Neuronal stem cell (in vitro differentiated cells): ENCODE measurements at regions not wholly inside any gene's neighbourhood (a gene's known extent, or its start where the extent isn't known, plus 50 kb on each side); places are given as distances from the start of the nearest gene placed in this dataset.

Experiments used
- DNase-seq: peaks from one replicate; pipeline ENCODE4 v3.0.0-alpha.2; 2013; ENCODE audit warnings: low spot score
- H2AFZ ChIP-seq: one replicate; pipeline ENCODE4 v1.6.1; 2013; ENCODE audit warnings: mild to moderate bottlenecking, low read length, inconsistent platforms
- H2AK5ac ChIP-seq: 2 replicates; pipeline ENCODE4 v1.6.1; 2013; ENCODE audit warnings: low read depth, mild to moderate bottlenecking, inconsistent platforms, low read length, moderate library complexity, mixed read lengths
- H2BK120ac ChIP-seq: 2 replicates; pipeline ENCODE4 v1.6.1; 2013; ENCODE audit warnings: low read depth, mild to moderate bottlenecking, inconsistent platforms, low read length, moderate library complexity, mixed read lengths
- H2BK12ac ChIP-seq: one replicate; pipeline ENCODE4 v1.6.1; 2013; ENCODE audit warnings: low read length, inconsistent platforms
- H2BK15ac ChIP-seq: 2 replicates; pipeline ENCODE4 v1.6.1; 2013; ENCODE audit warnings: mild to moderate bottlenecking, low read length, inconsistent platforms, mixed read lengths
- H2BK5ac ChIP-seq: one replicate; pipeline ENCODE4 v1.6.1; 2013; ENCODE audit warnings: inconsistent platforms, mild to moderate bottlenecking, low read length, moderate library complexity
- H3K14ac ChIP-seq: one replicate; pipeline ENCODE4 v1.6.1; 2013; ENCODE audit warnings: low read length, inconsistent platforms
- H3K18ac ChIP-seq: 2 replicates; pipeline ENCODE4 v1.6.1; 2013; ENCODE audit warnings: low read length, inconsistent platforms
- H3K23ac ChIP-seq: 2 replicates; pipeline ENCODE4 v1.6.1; 2013; ENCODE audit warnings: low read depth, mild to moderate bottlenecking, mixed read lengths, low read length, inconsistent platforms; ENCODE audit not compliant: poor library complexity
- H3K27ac ChIP-seq: replicated peaks from 3 replicates; pipeline ENCODE4 v1.5.1; 2013; ENCODE audit warnings: low read length, inconsistent platforms
- H3K27me3 ChIP-seq, 3 experiments: 2 replicates each; pipeline ENCODE4 v1.6.1; 2013; ENCODE audit warnings: low read length in 3 of 3, mild to moderate bottlenecking in 2 of 3, inconsistent platforms in 1 of 3, low read depth in 1 of 3, mixed read lengths in 1 of 3, moderate library complexity in 1 of 3; ENCODE audit not compliant: control insufficient read depth in 3 of 3, insufficient read depth in 3 of 3
- H3K36me3 ChIP-seq, 2 donors: replicated peaks in 1 of 2; 2 replicates each; pipeline ENCODE4 v1.6.1; 2013; ENCODE audit warnings: low read length in 2 of 2; ENCODE audit not compliant: control insufficient read depth in 2 of 2, insufficient read depth in 2 of 2
- H3K4ac ChIP-seq: 2 replicates; pipeline ENCODE4 v1.6.1; 2013; ENCODE audit warnings: inconsistent platforms, mild to moderate bottlenecking, low read length, moderate library complexity
- H3K4me1 ChIP-seq, 2 donors: 1 replicate in 1 of 2; 2 replicates in 1 of 2; pipeline ENCODE4 v1.6.1; 2013; ENCODE audit warnings: low read length in 2 of 2, low read depth in 1 of 2; ENCODE audit not compliant: control insufficient read depth in 2 of 2, insufficient read depth in 1 of 2
- H3K4me2 ChIP-seq: one replicate; pipeline ENCODE4 v1.6.1; 2013; ENCODE audit warnings: mild to moderate bottlenecking, low read length, inconsistent platforms; ENCODE audit not compliant: insufficient read depth, poor library complexity, severe bottlenecking
- H3K4me3 ChIP-seq, 2 donors: 2 replicates each; pipeline ENCODE4 v1.5.1; 2013; ENCODE audit warnings: low read length in 2 of 2, mild to moderate bottlenecking in 2 of 2, inconsistent platforms in 1 of 2, moderate library complexity in 1 of 2
- H3K79me1 ChIP-seq: one replicate; pipeline ENCODE4 v1.6.1; 2013; ENCODE audit warnings: low read depth, mild to moderate bottlenecking, inconsistent platforms, low read length, moderate library complexity
- H3K9ac ChIP-seq: one replicate; pipeline ENCODE4 v1.6.1; 2013; ENCODE audit warnings: mild to moderate bottlenecking, low read depth, low read length, inconsistent platforms; ENCODE audit not compliant: poor library complexity
- H3K9me3 ChIP-seq, 2 donors: replicated peaks in 1 of 2; 2 replicates each; pipeline versions ENCODE3 to v1.6.1; 2013; ENCODE audit warnings: low read length in 2 of 2, mild to moderate bottlenecking in 2 of 2, inconsistent platforms in 1 of 2, low read depth in 1 of 2, mixed read lengths in 1 of 2, moderate library complexity in 1 of 2; ENCODE audit not compliant: control insufficient read depth in 2 of 2, insufficient read depth in 1 of 2
- H4K8ac ChIP-seq: one replicate; pipeline ENCODE4 v1.6.1; 2013; ENCODE audit warnings: low read depth, mild to moderate bottlenecking, inconsistent platforms, low read length, moderate library complexity
- H4K91ac ChIP-seq: one replicate; pipeline ENCODE4 v1.6.1; 2013; ENCODE audit warnings: low read length, low read depth, mild to moderate bottlenecking, inconsistent platforms; ENCODE audit not compliant: poor library complexity
- WGBS, 2 donors: extraction: QIAGEN DNeasy Blood & Tissue Kit; methylation state at CpG; one replicate each; pipeline ENCODE4 v1.1.7; 2013; ENCODE audit warnings: missing lambda C conversion rate in 2 of 2, mixed read lengths in 1 of 2; ENCODE audit not compliant: insufficient read length in 2 of 2, insufficient replicate concordance in 1 of 2; ENCODE audit errors: extremely low coverage in 2 of 2; 5-methylcytosine and 5-hydroxymethylcytosine counted together

DNA sequence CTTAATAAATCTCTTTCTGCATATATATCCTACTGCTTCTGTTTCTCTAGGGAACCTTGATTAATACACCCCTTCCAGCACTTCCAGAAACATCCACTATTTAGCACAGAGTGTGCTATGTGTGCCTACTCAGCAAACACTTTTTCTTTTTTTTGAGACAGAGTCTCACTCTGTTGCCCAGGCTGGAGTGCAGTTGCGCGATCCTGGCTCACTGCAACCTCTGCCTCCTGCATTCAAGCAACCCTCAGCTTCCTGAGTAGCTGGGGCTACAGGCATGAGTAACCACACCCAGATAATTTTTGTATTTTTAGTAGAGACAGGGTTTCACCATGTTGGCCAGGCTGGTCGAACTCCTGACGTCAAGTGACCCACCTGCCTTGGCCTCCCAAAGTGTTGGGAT, 266.9 kb upstream of the DIAPH2 start:
- Histone ChIP-seq H3K79me1 (no peaks in the 10 kb centered on the region), H2AK5ac (no peak overlapping the region), H3K36me3 (no peaks in the 10 kb centered on the region), H3K4ac (no peak overlapping the region), H2BK12ac (no peak overlapping the region), H3K9me3 (no peaks in the 10 kb centered on the region), H3K14ac (no peak overlapping the region), H3K27ac (no peak overlapping the region), H2BK120ac (no peak overlapping the region), H3K9ac (no peak overlapping the region), H4K8ac (no peak overlapping the region), H3K4me1 (no peaks in the 10 kb centered on the region), H2BK5ac (no peak overlapping the region), H2BK15ac (no peak overlapping the region), H3K4me2 (no peak overlapping the region), H3K23ac (no peak overlapping the region), H4K91ac (no peak overlapping the region), H2AFZ (no peak overlapping the region), H3K18ac (no peak overlapping the region), H3K27me3 (no peaks in the 10 kb centered on the region), H3K4me3 (no peak overlapping the region)
- WGBS, 2 donors: no CpG with 5 or more reads among the region's 4 CpGs
- no peak for DNase-seq

DNA sequence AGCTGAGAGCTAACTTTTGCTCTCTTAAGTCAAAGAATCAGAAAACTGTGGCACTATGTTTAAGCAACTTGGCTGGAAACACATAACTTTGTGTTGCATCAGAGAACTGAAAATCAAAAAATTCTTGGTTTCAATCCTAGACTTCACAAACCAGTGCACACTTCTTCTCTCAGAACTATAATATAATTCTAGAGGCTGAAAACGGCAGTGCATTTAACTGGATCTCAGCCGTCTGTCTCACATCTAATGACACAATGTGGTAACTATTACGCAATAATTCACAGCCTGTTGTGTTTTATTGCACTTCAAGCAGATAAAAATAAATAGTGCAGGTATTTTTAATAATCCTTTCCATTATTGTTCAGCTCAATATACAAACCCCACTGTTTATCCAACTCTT, 260.6 kb upstream of the DIAPH2 start:
- Histone ChIP-seq H3K23ac (no peak overlapping the region), H3K9me3 (no peaks in the 10 kb centered on the region), H3K9ac (no peak overlapping the region), H3K4me2 (no peak overlapping the region), H2BK12ac (no peak overlapping the region), H3K4ac (no peak overlapping the region), H3K79me1 (no peaks in the 10 kb centered on the region), H3K14ac (no peak overlapping the region), H2AFZ (no peak overlapping the region), H2BK5ac (no peak overlapping the region), H4K8ac (no peak overlapping the region), H2BK120ac (no peak overlapping the region), H3K4me3 (no peak overlapping the region), H3K36me3 (no peaks in the 10 kb centered on the region), H2AK5ac (no peak overlapping the region), H3K27me3 (no peaks in the 10 kb centered on the region), H3K18ac (no peak overlapping the region), H3K27ac (no peak overlapping the region), H4K91ac (no peak overlapping the region), H3K4me1 (no peaks in the 10 kb centered on the region), H2BK15ac (no peak overlapping the region)
- no peak for DNase-seq
- no CpG with 5 or more reads among the region's 3 CpGs for WGBS, 2 donors

DNA sequence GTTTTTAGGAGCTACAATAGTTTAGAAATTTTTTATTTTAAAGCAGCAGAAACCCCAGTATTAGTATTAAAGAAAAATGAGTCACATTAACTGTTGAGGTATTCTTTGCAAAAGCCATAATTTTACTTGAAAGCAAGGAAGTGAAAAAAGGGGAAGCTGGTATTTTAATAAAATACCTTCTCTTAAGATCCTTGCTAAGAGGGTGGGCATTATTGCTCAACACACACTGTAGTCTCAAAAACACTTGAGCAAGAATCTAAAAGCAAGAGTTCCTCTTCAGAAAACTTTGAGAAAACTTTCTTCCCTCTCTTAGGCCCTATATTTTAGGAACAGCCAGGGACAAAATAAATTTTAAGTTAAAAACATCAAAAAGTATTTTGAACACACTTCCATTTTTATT, 259.4 kb upstream of the DIAPH2 start:
- no peak for DNase-seq
- no peak overlapping the region for H3K27ac ChIP-seq
- H3K4me2 ChIP-seq: no peak overlapping the region
- H4K8ac ChIP-seq: no peak overlapping the region
- no peaks in the 10 kb centered on the region for H3K79me1 ChIP-seq
- no peak overlapping the region for H2BK120ac ChIP-seq
- H3K9me3 ChIP-seq: no peaks in the 10 kb centered on the region
- H2AK5ac ChIP-seq: no peak overlapping the region
- no peak overlapping the region for H3K9ac ChIP-seq
- H3K23ac ChIP-seq: no peak overlapping the region
- H3K4me1 ChIP-seq: no peaks in the 10 kb centered on the region
- no peak overlapping the region for H3K4me3 ChIP-seq
- no peak overlapping the region for H3K18ac ChIP-seq
- no peak overlapping the region for H3K14ac ChIP-seq
- no peak overlapping the region for H4K91ac ChIP-seq
- H3K4ac ChIP-seq: no peak overlapping the region
- no peak overlapping the region for H2AFZ ChIP-seq
- no peaks in the 10 kb centered on the region for H3K36me3 ChIP-seq
- H2BK5ac ChIP-seq: no peak overlapping the region
- no peak overlapping the region for H2BK12ac ChIP-seq
- no peak overlapping the region for H2BK15ac ChIP-seq
- peaks cover 0 to 3% (median 0%) of the 10 kb centered on the region in 3 experiments for H3K27me3 ChIP-seq

DNA sequence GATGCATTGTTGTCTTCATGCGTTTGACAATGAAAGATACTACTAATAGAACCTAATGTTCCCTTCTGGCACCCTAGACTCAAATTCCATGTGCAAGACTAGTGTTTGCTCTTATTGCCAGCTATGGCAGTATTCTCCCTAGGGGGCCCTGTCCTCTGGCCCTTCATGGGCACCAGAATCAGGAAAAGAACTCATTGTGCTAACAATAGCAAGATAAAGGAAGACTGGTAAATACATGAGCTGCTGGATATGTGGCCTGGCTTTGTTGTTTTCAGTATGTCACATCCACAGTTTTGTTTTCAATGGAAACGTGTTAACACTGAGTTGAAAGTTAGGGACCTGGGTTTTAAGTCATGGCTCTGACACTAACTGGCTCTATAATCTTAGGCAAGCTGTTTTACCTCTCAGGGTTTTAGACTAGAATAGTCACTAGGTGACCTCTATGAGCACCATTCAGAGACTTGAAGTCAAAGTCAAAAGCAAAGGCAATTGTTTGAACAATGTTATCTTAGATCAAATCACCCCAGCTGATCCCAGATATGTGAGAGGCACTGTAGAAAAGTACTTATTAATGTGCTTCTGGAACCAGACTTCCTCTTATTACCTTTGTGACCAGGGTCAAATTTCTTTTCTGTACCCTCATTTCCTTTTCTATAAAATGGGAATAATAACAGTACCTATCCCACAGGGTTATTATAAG, 253.7 kb upstream of the DIAPH2 start:
- H3K4me1 ChIP-seq: no peaks in the 10 kb centered on the region
- H3K4me2 ChIP-seq: no peak overlapping the region
- H3K23ac ChIP-seq: no peak overlapping the region
- H3K14ac ChIP-seq: no peak overlapping the region
- no CpG with 5 or more reads among the region's 2 CpGs for WGBS, 2 donors
- H4K91ac ChIP-seq: no peak overlapping the region
- H3K27ac ChIP-seq: no peak overlapping the region
- no peak overlapping the region for H3K4me3 ChIP-seq
- H3K36me3 ChIP-seq: no peaks in the 10 kb centered on the region
- no peak overlapping the region for H2BK15ac ChIP-seq
- no peak overlapping the region for H3K4ac ChIP-seq
- H2BK120ac ChIP-seq: no peak overlapping the region
- H3K9me3 ChIP-seq: no peaks in the 10 kb centered on the region
- DNase-seq: no peak
- H2BK5ac ChIP-seq: no peak overlapping the region
- no peak overlapping the region for H4K8ac ChIP-seq
- H2AK5ac ChIP-seq: no peak overlapping the region
- H3K79me1 ChIP-seq: no peaks in the 10 kb centered on the region
- no peak overlapping the region for H2AFZ ChIP-seq
- H2BK12ac ChIP-seq: no peak overlapping the region
- H3K9ac ChIP-seq: no peak overlapping the region
- no peak overlapping the region for H3K18ac ChIP-seq
- peaks cover 0 to 3% (median 0%) of the 10 kb centered on the region in 3 experiments for H3K27me3 ChIP-seq
